HL-60 (cell line): ENCODE measurements at regions not wholly inside any gene's neighbourhood (a gene's known extent, or its start where the extent isn't known, plus 50 kb on each side); places are given as distances from the start of the nearest gene placed in this dataset.

Experiments used
- DNase-seq, 2 experiments: peaks; one replicate each; pipeline ENCODE4 v3.0.0-alpha.2; 2010 to 2020; ENCODE audit warnings: low read depth in 1 of 2, low spot score in 1 of 2
- H3K27ac ChIP-seq: fragments of 250-450 bp; sonication (Bioruptor Pico); replicated peaks from 2 replicates; pipeline ENCODE4 v1.5.1; 2020; ENCODE audit warnings: mild to moderate bottlenecking, moderate library complexity
- H3K27me3 ChIP-seq: fragments of 250-450 bp; sonication (Bioruptor Pico); 2 replicates; pipeline ENCODE4 v1.5.1; 2021; ENCODE audit warnings: mild to moderate bottlenecking, moderate library complexity; ENCODE audit not compliant: insufficient read depth, poor library complexity, severe bottlenecking
- H3K4me3 ChIP-seq: replicated peaks from 2 replicates; pipeline ENCODE4 v1.5.1; 2011; ENCODE audit warnings: mild to moderate bottlenecking, control low read depth, low read length; ENCODE audit not compliant: insufficient read depth
- CTCF ChIP-seq: IDR thresholded peaks from one replicate; pipeline ENCODE4 v1.5.1; 2011; ENCODE audit warnings: low read length, control low read depth, inconsistent platforms; ENCODE audit not compliant: insufficient read depth
- GABPA ChIP-seq: IDR thresholded peaks from 2 replicates; pipeline ENCODE4 v1.6.1; 2012; ENCODE audit warnings: low read depth
- POLR2AphosphoS5 ChIP-seq: IDR thresholded peaks from 2 replicates; pipeline ENCODE4 v1.6.1; 2012; ENCODE audit warnings: low read depth
- SPI1 ChIP-seq: IDR thresholded peaks from 2 replicates; pipeline ENCODE4 v1.6.1; 2012; ENCODE audit warnings: low read depth, mild to moderate bottlenecking, borderline replicate concordance
- TF ChIP-seq, protein P1 (sequence below): IDR thresholded peaks from 2 replicates; pipeline ENCODE4 v1.6.1; 2012; ENCODE audit warnings: low read depth; ENCODE audit not compliant: insufficient replicate concordance

DNA sequence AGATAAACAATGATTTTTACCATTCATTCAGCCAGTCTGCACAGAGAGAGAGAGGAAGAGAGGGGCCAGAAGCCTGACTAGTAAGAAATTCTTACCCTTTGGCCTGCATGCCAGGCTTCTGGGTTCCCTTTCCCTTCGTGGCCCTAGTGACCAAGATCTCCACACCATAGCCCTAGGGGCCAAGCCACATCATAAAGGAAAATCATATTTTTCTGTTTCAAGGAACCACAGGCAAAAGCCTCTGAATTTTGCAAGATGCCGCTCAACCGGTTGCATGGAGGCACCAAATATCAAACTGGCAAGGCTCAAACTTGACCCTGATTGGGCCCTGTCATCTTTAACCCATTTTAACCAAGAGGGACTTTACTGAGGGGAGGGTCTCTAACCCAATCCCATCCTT lies 103.1 kb upstream of the SOX13 start:
- no peak for TF ChIP-seq GABPA
- no peak for TF ChIP-seq CTCF
- no peak for TF ChIP-seq SPI1
- TF ChIP-seq, protein P1, sequence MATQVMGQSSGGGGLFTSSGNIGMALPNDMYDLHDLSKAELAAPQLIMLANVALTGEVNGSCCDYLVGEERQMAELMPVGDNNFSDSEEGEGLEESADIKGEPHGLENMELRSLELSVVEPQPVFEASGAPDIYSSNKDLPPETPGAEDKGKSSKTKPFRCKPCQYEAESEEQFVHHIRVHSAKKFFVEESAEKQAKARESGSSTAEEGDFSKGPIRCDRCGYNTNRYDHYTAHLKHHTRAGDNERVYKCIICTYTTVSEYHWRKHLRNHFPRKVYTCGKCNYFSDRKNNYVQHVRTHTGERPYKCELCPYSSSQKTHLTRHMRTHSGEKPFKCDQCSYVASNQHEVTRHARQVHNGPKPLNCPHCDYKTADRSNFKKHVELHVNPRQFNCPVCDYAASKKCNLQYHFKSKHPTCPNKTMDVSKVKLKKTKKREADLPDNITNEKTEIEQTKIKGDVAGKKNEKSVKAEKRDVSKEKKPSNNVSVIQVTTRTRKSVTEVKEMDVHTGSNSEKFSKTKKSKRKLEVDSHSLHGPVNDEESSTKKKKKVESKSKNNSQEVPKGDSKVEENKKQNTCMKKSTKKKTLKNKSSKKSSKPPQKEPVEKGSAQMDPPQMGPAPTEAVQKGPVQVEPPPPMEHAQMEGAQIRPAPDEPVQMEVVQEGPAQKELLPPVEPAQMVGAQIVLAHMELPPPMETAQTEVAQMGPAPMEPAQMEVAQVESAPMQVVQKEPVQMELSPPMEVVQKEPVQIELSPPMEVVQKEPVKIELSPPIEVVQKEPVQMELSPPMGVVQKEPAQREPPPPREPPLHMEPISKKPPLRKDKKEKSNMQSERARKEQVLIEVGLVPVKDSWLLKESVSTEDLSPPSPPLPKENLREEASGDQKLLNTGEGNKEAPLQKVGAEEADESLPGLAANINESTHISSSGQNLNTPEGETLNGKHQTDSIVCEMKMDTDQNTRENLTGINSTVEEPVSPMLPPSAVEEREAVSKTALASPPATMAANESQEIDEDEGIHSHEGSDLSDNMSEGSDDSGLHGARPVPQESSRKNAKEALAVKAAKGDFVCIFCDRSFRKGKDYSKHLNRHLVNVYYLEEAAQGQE, result no peak
- TF ChIP-seq POLR2AphosphoS5, result no peak
- DNase-seq, result no peak
- no peak overlapping the region for H3K27ac ChIP-seq

DNA sequence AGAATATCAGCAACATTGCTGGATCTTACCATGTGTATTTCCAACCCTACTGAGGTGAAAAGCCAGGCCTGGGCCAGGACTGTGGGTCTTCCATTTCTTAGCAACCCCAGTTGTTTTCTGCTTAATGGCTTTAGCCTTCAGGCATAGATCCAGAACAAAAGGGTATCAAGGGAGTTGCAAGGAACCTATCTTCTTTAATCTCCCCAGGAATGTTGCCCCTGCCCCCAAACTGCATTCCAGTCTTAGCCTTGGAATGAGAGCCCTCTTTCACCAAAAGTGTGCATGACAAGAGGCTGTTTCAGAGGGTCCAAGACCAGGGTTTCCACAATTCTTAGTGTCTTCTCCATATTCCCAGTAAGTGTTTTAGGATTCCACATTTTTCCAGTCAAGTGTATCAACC lies 87.9 kb upstream of the SOX13 start:
- no peak for DNase-seq
- Histone ChIP-seq H3K27me3 (no peaks in the 10 kb centered on the region), H3K4me3 (no peak overlapping the region), H3K27ac (no peak overlapping the region)
- no peak for TF ChIP-seq CTCF
- no peak for TF ChIP-seq SPI1
- TF ChIP-seq, protein P1, result no peak
- TF ChIP-seq GABPA, result no peak
- TF ChIP-seq POLR2AphosphoS5, result no peak

More for the DNA sequence above, 103.1 kb upstream of the SOX13 start:
- Histone ChIP-seq H3K27me3 (no peaks in the 10 kb centered on the region), H3K4me3 (no peak overlapping the region)

DNA sequence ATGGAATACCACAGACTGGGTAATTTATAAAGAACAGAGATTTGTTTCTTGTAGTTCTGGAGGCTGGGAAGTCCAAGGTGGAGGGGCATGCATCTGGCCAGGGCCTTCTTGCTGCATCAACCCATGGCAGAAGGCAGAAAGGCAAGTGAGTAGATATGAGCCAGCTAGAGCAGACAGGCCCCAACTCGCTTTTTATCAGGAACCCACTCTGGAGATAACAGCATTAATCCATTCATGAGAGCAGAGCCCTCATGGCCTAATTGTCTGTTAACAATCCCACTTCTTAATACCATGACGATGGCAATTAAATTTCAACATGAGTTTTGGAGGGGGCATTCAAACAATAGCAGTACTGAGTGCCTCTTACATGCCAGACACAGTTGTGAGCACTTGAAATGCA lies 87.2 kb upstream of the SOX13 start:
- H3K27ac ChIP-seq, result no peak overlapping the region
- no peak for DNase-seq
- H3K27me3 ChIP-seq, result no peaks in the 10 kb centered on the region
- no peak for TF ChIP-seq SPI1
- TF ChIP-seq POLR2AphosphoS5, result no peak
- TF ChIP-seq GABPA, result no peak
- no peak for TF ChIP-seq CTCF
- TF ChIP-seq, protein P1, result no peak
- H3K4me3 ChIP-seq, result no peak overlapping the region
